ENCODE measurements at regions not wholly inside any gene's neighbourhood (a gene's known extent, or its start where the extent isn't known, plus 50 kb on each side); places are given as distances from the start of the nearest gene placed in this dataset.

DNA sequence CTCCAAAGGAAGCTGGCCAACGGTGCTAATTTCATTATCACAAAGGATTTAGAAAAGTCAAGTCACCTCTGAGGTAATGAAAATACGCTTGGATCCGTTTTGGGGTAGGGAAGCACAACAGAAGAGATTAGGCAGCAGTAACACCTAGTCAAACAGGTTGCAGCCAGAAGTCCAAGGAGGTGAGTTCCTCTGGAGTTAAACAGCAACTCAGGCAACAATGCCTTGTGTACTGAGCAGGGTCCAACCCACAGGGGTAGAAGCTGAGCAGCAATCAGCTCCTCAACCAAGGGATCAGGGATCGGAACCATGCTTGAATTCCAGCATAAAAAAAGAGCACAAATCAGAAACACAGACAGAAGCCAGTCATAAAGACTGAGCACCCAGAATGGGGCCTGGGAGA lies 88.1 kb upstream of the SPRED1 start:
- ATAC-seq (no peak), DNase-seq (no peak)
- H3K9ac ChIP-seq (ENCODE audit: low read length), result no peak overlapping the region
- H3K27ac ChIP-seq (ENCODE audit: low read length), result no peak overlapping the region
- H3K4me1 ChIP-seq (ENCODE audit: insufficient read depth, low read length), result no peaks in the 10 kb centered on the region
- POLR2A ChIA-PET (ENCODE audit: unreplicated experiment), result interaction anchor here (0.6 kb wide), 1 partner anchor 53 kb away, joined by 3 read pairs; no protein-coding TSS in a partner anchor
- CTCF ChIA-PET, result no interaction called here
- H2AFZ ChIP-seq (ENCODE audit: low read length), result 0 out of 2 replicates have a peak overlapping the region, but pooled peaks have one; percentile 0
- no TSS peak for BruUV-seq (replicated peaks)
- no peaks in the 10 kb centered on the region for H3K36me3 ChIP-seq (ENCODE audit: low read depth, low read length)
- H3K79me2 ChIP-seq (ENCODE audit: low read length), result no peaks in the 10 kb centered on the region
- H3K4me3 ChIP-seq (ENCODE audit: low read length), result no peak overlapping the region
- TF ChIP-seq EZH2 (IDR thresholded peaks at IDR 0.05; ENCODE audit: low read length, unreplicated experiment) (no peak), EZH2phosphoT487 (IDR thresholded peaks at IDR 0.05; ENCODE audit: borderline replicate concordance, low read length) (no peak)
- TF ChIP-seq, protein P1, sequence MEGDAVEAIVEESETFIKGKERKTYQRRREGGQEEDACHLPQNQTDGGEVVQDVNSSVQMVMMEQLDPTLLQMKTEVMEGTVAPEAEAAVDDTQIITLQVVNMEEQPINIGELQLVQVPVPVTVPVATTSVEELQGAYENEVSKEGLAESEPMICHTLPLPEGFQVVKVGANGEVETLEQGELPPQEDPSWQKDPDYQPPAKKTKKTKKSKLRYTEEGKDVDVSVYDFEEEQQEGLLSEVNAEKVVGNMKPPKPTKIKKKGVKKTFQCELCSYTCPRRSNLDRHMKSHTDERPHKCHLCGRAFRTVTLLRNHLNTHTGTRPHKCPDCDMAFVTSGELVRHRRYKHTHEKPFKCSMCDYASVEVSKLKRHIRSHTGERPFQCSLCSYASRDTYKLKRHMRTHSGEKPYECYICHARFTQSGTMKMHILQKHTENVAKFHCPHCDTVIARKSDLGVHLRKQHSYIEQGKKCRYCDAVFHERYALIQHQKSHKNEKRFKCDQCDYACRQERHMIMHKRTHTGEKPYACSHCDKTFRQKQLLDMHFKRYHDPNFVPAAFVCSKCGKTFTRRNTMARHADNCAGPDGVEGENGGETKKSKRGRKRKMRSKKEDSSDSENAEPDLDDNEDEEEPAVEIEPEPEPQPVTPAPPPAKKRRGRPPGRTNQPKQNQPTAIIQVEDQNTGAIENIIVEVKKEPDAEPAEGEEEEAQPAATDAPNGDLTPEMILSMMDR (conservative IDR thresholded peaks at IDR 0.05; ENCODE audit: low read depth, low read length), result no peak
- H3K4me2 ChIP-seq (ENCODE audit: low read length), result no peak overlapping the region
- intact Hi-C loops (cut with micrococcal nuclease), result no loop called here
- no peaks in the 10 kb centered on the region for H4K20me1 ChIP-seq (ENCODE audit: low read length)
- no peaks in the 10 kb centered on the region for H3K27me3 ChIP-seq (ENCODE audit: low read length)
- no peaks in the 10 kb centered on the region for H3K9me2 ChIP-seq (replicated peaks; ENCODE audit: low read length)
- no peaks in the 10 kb centered on the region for H3K9me3 ChIP-seq (ENCODE audit: low read length)
- no peaks in the 10 kb centered on the region for H3F3A ChIP-seq (ENCODE audit: low read length, unreplicated experiment)

DNA sequence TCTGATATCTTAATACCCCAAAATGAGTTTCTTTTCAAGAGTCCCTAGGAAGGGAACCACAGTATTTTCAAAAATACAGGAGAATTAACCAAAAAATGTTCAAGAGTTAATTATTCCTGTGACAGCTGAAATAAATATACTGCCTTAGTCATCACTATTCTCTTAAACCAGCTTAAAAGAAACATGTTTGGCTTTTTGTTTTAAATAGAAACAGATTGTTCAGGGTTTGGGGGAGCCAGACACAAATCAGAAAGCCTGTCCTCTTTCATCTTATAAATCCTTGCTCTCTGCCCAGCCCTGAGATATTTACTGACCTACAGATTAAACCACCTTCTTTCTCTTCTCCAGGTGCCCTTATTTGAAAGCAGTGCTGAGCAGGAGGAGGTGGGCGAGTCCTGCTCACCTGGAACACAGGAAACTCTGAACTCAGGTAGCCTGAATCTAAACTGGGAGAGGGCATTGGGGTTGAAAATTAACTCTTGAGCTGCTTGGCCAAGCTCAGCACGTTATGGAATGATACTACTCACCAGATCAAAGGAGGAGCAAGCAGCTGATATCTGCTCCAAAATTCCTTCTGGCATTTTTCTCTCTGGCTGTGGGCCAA lies 84.1 kb upstream of the SPRED1 start:
- H3K79me2 ChIP-seq (ENCODE audit: low read length), result no peaks in the 10 kb centered on the region
- no peak overlapping the region for H3K27ac ChIP-seq (ENCODE audit: low read length)
- H3K4me2 ChIP-seq (ENCODE audit: low read length), result no peak overlapping the region
- no peaks in the 10 kb centered on the region for H3K9me3 ChIP-seq (ENCODE audit: low read length)
- DNase-seq (no peak), ATAC-seq (no peak)
- no peak overlapping the region for H2AFZ ChIP-seq (ENCODE audit: low read length)
- no peaks in the 10 kb centered on the region for H3F3A ChIP-seq (ENCODE audit: low read length, unreplicated experiment)
- H3K4me1 ChIP-seq (ENCODE audit: insufficient read depth, low read length), result no peaks in the 10 kb centered on the region
- no peaks in the 10 kb centered on the region for H3K27me3 ChIP-seq (ENCODE audit: low read length)
- H3K9ac ChIP-seq (ENCODE audit: low read length), result no peak overlapping the region
- no peaks in the 10 kb centered on the region for H4K20me1 ChIP-seq (ENCODE audit: low read length)
- ChIA-PET CTCF (no interaction called here), POLR2A (ENCODE audit: unreplicated experiment) (no interaction called here)
- no peak overlapping the region for H3K4me3 ChIP-seq (ENCODE audit: low read length)
- intact Hi-C loops (cut with micrococcal nuclease), result no loop called here
- BruUV-seq (replicated peaks), result no TSS peak
- TF ChIP-seq EZH2 (IDR thresholded peaks at IDR 0.05; ENCODE audit: low read length, unreplicated experiment), result no peak
- TF ChIP-seq, protein P1 (conservative IDR thresholded peaks at IDR 0.05; ENCODE audit: low read depth, low read length), result no peak
- TF ChIP-seq EZH2phosphoT487 (IDR thresholded peaks at IDR 0.05; ENCODE audit: borderline replicate concordance, low read length), result no peak
- no peaks in the 10 kb centered on the region for H3K9me2 ChIP-seq (replicated peaks; ENCODE audit: low read length)
- no peaks in the 10 kb centered on the region for H3K36me3 ChIP-seq (ENCODE audit: low read depth, low read length)

DNA sequence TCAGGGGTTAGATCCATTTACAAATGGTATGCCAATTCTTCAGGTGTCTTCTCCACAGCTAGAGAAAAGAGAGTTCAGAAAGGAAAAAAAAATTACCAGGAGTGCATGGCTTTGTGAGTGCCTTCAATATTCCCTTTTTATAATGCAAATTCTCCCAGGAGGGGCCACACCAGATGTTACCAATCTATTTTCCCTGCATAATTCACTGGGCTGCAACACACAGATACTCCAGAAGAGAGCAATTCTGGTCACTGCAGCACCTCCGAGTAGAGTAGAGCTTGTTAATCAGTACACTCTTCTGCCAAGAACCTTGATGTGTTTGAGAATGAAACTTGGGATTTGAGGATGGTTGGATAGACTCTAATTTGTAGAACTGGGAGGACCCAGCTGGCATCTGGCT lies 80.7 kb upstream of the SPRED1 start:
- intact Hi-C loops (cut with micrococcal nuclease), result no loop called here
- Histone ChIP-seq H3K9me3 (ENCODE audit: low read length) (no peaks in the 10 kb centered on the region), H3K79me2 (ENCODE audit: low read length) (no peaks in the 10 kb centered on the region), H3K4me2 (ENCODE audit: low read length) (no peak overlapping the region), H3F3A (ENCODE audit: low read length, unreplicated experiment) (no peaks in the 10 kb centered on the region), H3K27ac (ENCODE audit: low read length) (no peak overlapping the region), H4K20me1 (ENCODE audit: low read length) (no peaks in the 10 kb centered on the region), H3K4me3 (ENCODE audit: low read length) (no peak overlapping the region), H3K36me3 (ENCODE audit: low read depth, low read length) (no peaks in the 10 kb centered on the region), H3K4me1 (ENCODE audit: insufficient read depth, low read length) (peaks cover 8% of the 10 kb centered on the region), H3K27me3 (ENCODE audit: low read length) (no peaks in the 10 kb centered on the region), H3K9ac (ENCODE audit: low read length) (no peak overlapping the region), H2AFZ (ENCODE audit: low read length) (no peak overlapping the region), H3K9me2 (replicated peaks; ENCODE audit: low read length) (no peaks in the 10 kb centered on the region)
- BruUV-seq (replicated peaks), result no TSS peak
- DNase-seq, result no peak
- CTCF ChIA-PET, result no interaction called here
- POLR2A ChIA-PET (ENCODE audit: unreplicated experiment), result interaction anchor here (0.6 kb wide), 1 partner anchor 15 kb away, joined by 11 read pairs; no protein-coding TSS in a partner anchor
- TF ChIP-seq, protein P1 (conservative IDR thresholded peaks at IDR 0.05; ENCODE audit: low read depth, low read length), result no peak
- TF ChIP-seq EZH2phosphoT487 (IDR thresholded peaks at IDR 0.05; ENCODE audit: borderline replicate concordance, low read length), result no peak
- TF ChIP-seq EZH2 (IDR thresholded peaks at IDR 0.05; ENCODE audit: low read length, unreplicated experiment), result no peak
- ATAC-seq, result no peak
